NCI-H1436 (cell line): ENCODE measurements at regions not wholly inside any gene's neighbourhood (a gene's known extent, or its start where the extent isn't known, plus 50 kb on each side); places are given as distances from the start of the nearest gene placed in this dataset.
A peak's percentile ranks its signal among the peaks of the same experiment; 100 is the strongest.
"Not testable (repeated sequence)": the region's sequence is repeated elsewhere in the genome, so short reads cannot be mapped to it uniquely, and the experiment has no call there.

Experiments used
- DNase-seq: peaks from one replicate; lab custom pipeline; 2025; lab: John Stamatoyannopoulos, UW

- DNase-seq: no peak
Observed at GRCh38 chr15:81819924-81820635, 225.7 kb downstream of the MEX3B start.

- no peak for DNase-seq
Observed at GRCh38 chr15:81814882-81815455, 230.8 kb downstream of the MEX3B start.

GRCh38 chr15:81813215-81813614 lies 232.6 kb downstream of the MEX3B start:
- no peak for DNase-seq

- DNase-seq: no peak
Observed at GRCh38 chr15:81812456-81812855, 233.4 kb downstream of the MEX3B start.

GRCh38 chr15:81811736-81812135 lies 234.1 kb downstream of the MEX3B start:
- no peak for DNase-seq

- DNase-seq: peak; percentile 28
Observed at GRCh38 chr15:81809543-81809942, 236.3 kb downstream of the MEX3B start.

- DNase-seq: no peak
Observed at GRCh38 chr15:81807806-81808205, 238.0 kb downstream of the MEX3B start.

- DNase-seq: no peak
Observed at GRCh38 chr15:81807186-81807585, 238.6 kb downstream of the MEX3B start.

- no peak for DNase-seq
Observed at GRCh38 chr15:81795899-81796298, 249.9 kb downstream of the MEX3B start.

- no peak for DNase-seq
Observed at GRCh38 chr15:81792646-81793045, 253.2 kb downstream of the MEX3B start.

GRCh38 chr15:81791322-81791721 lies 254.5 kb downstream of the MEX3B start:
- DNase-seq: not testable (repeated sequence)

- no peak for DNase-seq
Observed at GRCh38 chr15:81789403-81789802, 256.4 kb downstream of the MEX3B start.

GRCh38 chr15:81786776-81787175 lies 259.0 kb downstream of the MEX3B start:
- DNase-seq: no peak

GRCh38 chr15:81785679-81786078 lies 260.1 kb downstream of the MEX3B start:
- DNase-seq: no peak

- no peak for DNase-seq
Observed at GRCh38 chr15:81785181-81785580, 260.6 kb downstream of the MEX3B start.

- DNase-seq: no peak
Observed at GRCh38 chr15:81784751-81785150, 261.1 kb downstream of the MEX3B start.

GRCh38 chr15:81783586-81783985 lies 262.2 kb downstream of the MEX3B start:
- DNase-seq: no peak

GRCh38 chr15:81783076-81783475 lies 262.7 kb downstream of the MEX3B start:
- no peak for DNase-seq

- DNase-seq: no peak
Observed at GRCh38 chr15:81781395-81781794, 264.4 kb downstream of the MEX3B start.

- DNase-seq: no peak
Observed at GRCh38 chr15:81780966-81781365, 264.9 kb downstream of the MEX3B start.

GRCh38 chr15:81779181-81779580 lies 266.6 kb downstream of the MEX3B start:
- no peak for DNase-seq

- no peak for DNase-seq
Observed at GRCh38 chr15:81777546-81777945, 268.3 kb downstream of the MEX3B start.

- no peak for DNase-seq
Observed at GRCh38 chr15:81776976-81777375, 268.8 kb downstream of the MEX3B start.

- DNase-seq: not testable (repeated sequence)
Observed at GRCh38 chr15:81775779-81776178, 270.0 kb downstream of the MEX3B start.
